Activated CD4-positive, alpha-beta T cell treated with anti-CD3 and anti-CD28 coated beads, Interleukin-2, amount 10 ng/mL, durations not matched to agents 7 days and 5 days (primary cell): ENCODE measurements at regions not wholly inside any gene's neighbourhood (a gene's known extent, or its start where the extent isn't known, plus 50 kb on each side); places are given as distances from the start of the nearest gene placed in this dataset.

Source experiments
- CTCF ChIA-PET: fragments of 350-600 bp; sonication (Branson Sonifier 250); formaldehyde crosslinking; loops from one replicate; lab custom pipeline; 2021; ENCODE audit warnings: antibody characterized with exemption; lab: Charles Lee
- POLR2A ChIA-PET: fragments of 350-600 bp; sonication (Branson Sonifier 250); formaldehyde crosslinking; loops from one replicate; lab custom pipeline; 2021; ENCODE audit warnings: antibody characterized with exemption; lab: Charles Lee
- DNase-seq: peaks from one replicate; pipeline ENCODE4 v3.0.0-alpha.2; 2020
- H3K27ac Mint-ChIP-seq: one replicate; pipeline ENCODE4 v1.8.0; 2021; ENCODE audit warnings: mild to moderate bottlenecking, moderate library complexity, mixed read lengths
- H3K27me3 Mint-ChIP-seq: one replicate; pipeline ENCODE4 v1.8.0; 2021; ENCODE audit warnings: mixed read lengths
- H3K36me3 Mint-ChIP-seq: one replicate; pipeline ENCODE4 v1.8.0; 2021; ENCODE audit warnings: low read depth, mixed read lengths
- H3K4me1 Mint-ChIP-seq: one replicate; pipeline ENCODE4 v1.8.0; 2021; ENCODE audit warnings: mixed read lengths
- H3K4me3 Mint-ChIP-seq: one replicate; pipeline ENCODE4 v1.8.0; 2021; ENCODE audit warnings: mild to moderate bottlenecking, moderate library complexity, mixed read lengths
- H3K9me3 Mint-ChIP-seq: one replicate; pipeline ENCODE4 v1.8.0; 2021; ENCODE audit warnings: mixed read lengths

DNA sequence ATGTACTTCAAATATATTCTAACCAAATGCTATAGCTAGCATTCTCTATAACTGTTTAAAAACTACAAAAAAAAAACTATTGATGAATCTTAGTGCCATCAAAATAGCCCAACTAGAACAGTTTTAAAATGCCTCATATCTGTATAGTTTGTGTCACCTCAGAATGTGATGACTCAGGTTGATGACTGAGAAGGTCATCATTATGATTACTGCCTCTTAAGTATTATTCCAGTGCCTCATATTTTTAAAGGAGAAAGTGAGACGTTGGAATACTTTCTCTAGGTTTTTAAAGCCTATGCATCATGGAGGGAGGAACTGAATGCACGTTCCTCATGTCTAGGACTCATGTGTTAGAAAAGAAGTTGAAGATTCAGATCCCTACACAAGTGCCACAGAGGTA is 88.2 kb downstream of the TMA16 start:
- ChIA-PET CTCF (no interaction called here), POLR2A (no interaction called here)
- Mint-ChIP-seq H3K36me3 (no peaks in the 10 kb centered on the region), H3K9me3 (peaks cover 2% of the 10 kb centered on the region), H3K4me1 (no peaks in the 10 kb centered on the region), H3K27me3 (no peaks in the 10 kb centered on the region), H3K27ac (no peak overlapping the region), H3K4me3 (no peak overlapping the region)
- no peak for DNase-seq

DNA sequence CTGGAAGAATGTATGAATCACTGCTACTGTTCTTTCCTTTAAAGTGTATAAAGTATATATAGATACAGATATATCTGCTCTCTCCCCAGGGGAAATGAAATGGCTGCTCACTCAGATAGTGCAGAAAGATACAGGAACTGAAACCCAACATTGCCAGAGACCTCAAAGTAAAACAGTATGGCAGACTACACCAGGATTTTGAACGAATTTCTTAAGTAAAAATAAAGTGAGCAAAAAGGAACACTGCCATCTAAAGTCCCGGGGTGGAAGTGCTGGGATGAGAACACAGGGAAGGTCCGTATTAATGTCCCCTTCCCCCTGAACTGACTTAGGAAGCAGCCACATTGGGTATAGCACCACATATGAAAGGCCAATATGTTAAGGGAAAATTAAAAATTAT is 93.4 kb downstream of the TMA16 start:
- Mint-ChIP-seq H3K36me3 (no peaks in the 10 kb centered on the region), H3K4me3 (no peak overlapping the region), H3K4me1 (no peaks in the 10 kb centered on the region), H3K9me3 (no peaks in the 10 kb centered on the region), H3K27me3 (no peaks in the 10 kb centered on the region), H3K27ac (no peak overlapping the region)
- no peak for DNase-seq
- CTCF ChIA-PET: no interaction called here
- POLR2A ChIA-PET: no interaction called here

DNA sequence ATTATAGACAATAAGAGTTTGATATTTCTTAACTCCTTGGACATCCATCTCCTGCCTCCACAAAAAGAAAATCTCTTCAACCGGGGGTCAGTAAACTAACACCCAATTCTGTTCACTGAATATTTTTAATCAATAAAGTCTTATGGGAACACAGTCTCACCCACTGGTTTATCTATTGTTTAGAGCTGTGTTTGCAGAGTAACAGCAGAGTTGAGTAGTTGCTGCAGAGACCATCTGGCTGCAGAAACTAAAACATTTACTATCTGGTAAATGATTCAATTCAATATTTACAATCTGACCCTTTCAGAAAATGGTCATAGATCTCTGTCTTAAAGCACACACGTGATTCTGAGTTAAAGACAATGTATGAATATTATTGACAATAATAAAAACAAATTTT is 94.0 kb downstream of the TMA16 start:
- CTCF ChIA-PET: no interaction called here
- POLR2A ChIA-PET: no interaction called here
- Mint-ChIP-seq H3K27me3 (no peaks in the 10 kb centered on the region), H3K4me3 (no peak overlapping the region), H3K9me3 (no peaks in the 10 kb centered on the region), H3K27ac (no peak overlapping the region), H3K4me1 (no peaks in the 10 kb centered on the region), H3K36me3 (no peaks in the 10 kb centered on the region)
- no peak for DNase-seq

DNA sequence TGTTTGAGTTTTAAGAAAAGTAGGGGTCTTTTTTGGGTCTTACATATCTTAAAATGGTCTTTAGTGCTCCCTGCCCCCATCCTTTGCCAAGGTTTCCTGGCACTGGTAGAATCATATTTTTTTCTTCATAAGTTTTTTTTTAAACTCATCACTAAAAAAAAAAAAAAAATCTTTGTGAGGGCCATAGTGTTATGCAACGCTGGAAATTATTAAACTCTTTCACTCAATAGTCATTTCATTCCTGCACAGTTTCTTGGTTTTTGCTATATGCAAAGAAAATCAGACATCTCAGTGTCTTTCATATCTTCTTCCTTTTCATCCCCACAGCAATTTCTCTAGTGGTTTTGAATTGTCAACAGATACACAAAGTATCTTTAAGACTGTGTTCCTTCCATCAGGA is 95.6 kb downstream of the TMA16 start:
- Mint-ChIP-seq H3K4me3 (no peak overlapping the region), H3K27me3 (no peaks in the 10 kb centered on the region), H3K36me3 (no peaks in the 10 kb centered on the region), H3K4me1 (no peaks in the 10 kb centered on the region), H3K27ac (no peak overlapping the region), H3K9me3 (no peaks in the 10 kb centered on the region)
- POLR2A ChIA-PET: no interaction called here
- CTCF ChIA-PET: no interaction called here
- no peak for DNase-seq

DNA sequence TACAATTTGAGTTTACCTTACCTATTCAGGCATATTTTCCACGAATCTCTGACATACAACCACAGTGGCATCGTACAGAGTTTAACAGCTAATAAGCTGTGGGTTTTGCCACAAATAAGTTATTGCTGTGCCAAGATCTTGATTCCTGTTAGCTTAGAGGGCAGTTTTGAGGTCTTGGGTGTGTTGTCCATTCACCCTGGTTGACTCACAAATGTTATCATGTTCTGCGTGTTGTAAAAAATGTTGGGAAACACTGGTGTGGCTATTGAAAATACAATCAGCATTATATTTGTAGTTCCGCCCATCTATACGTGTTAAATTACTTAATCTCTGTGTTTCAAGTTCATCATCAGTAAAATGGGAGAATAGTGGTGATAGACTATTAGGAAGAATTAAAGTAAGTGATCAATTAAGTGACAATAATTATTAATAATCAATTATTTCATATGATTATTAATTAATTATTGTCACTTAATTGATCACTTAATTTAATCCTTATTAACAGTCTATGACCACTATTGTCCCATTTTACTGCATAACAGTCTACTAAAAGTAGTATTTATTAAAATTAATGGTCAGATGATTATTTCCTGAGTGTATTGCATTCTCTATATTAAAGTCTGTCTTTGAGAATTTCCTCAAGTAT is 96.3 kb downstream of the TMA16 start:
- ChIA-PET CTCF (no interaction called here), POLR2A (no interaction called here)
- Mint-ChIP-seq H3K27me3 (no peaks in the 10 kb centered on the region), H3K4me3 (no peak overlapping the region), H3K9me3 (no peaks in the 10 kb centered on the region), H3K36me3 (no peaks in the 10 kb centered on the region), H3K27ac (no peak overlapping the region), H3K4me1 (no peaks in the 10 kb centered on the region)
- DNase-seq: no peak

DNA sequence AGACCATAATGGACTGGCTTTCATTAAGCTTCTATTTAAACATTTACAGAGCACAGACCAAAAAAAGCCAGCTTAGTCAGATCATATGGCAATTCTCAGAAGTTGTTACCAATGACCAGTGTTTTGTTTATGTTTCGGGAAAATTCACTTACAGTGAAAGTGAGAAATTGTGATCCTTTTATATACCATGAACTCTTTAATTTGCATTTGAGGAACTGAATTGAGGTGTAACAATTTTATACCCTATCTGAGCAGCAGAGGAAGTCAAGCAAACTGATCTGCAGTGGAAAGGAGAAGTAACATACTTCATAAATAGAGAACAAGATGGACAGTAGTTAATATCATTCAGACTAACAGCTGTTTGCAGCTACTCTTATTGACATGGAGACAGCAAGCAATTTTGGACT is 97.1 kb downstream of the TMA16 start:
- H3K36me3 Mint-ChIP-seq: no peaks in the 10 kb centered on the region
- POLR2A ChIA-PET: no interaction called here

DNA sequence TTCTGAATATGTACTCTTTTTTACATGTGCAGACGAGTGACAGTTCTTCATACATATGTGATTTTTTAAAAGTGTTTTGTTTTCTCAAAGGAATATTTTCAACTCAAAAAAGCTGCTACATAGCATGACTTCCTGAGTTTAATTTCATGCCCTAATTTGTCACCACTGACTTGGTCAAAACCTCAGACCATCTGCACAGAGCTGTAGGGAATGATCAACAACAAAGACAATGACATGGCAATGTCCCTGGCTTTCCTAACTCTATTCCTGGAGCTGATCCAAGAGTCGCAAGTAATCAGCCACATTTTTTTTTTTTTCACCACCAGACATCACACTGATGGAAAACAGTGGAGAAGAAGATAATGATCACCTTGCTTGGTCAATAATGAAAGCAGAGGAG is 97.7 kb downstream of the TMA16 start:
- Mint-ChIP-seq H3K36me3 (no peaks in the 10 kb centered on the region), H3K27me3 (no peaks in the 10 kb centered on the region), H3K27ac (no peak overlapping the region), H3K4me3 (no peak overlapping the region), H3K9me3 (no peaks in the 10 kb centered on the region), H3K4me1 (no peaks in the 10 kb centered on the region)
- DNase-seq: no peak
- ChIA-PET POLR2A (no interaction called here), CTCF (no interaction called here)

More for the DNA sequence above, 97.1 kb downstream of the TMA16 start:
- H3K27me3 Mint-ChIP-seq: no peaks in the 10 kb centered on the region
- H3K9me3 Mint-ChIP-seq: no peaks in the 10 kb centered on the region
- H3K4me3 Mint-ChIP-seq: no peak overlapping the region
- CTCF ChIA-PET: interaction anchor here (0.6 kb wide), 1 partner anchor 71 kb away, joined by 7 read pairs; no protein-coding TSS in a partner anchor
- DNase-seq: no peak
- no peaks in the 10 kb centered on the region for H3K4me1 Mint-ChIP-seq
- H3K27ac Mint-ChIP-seq: no peak overlapping the region

DNA sequence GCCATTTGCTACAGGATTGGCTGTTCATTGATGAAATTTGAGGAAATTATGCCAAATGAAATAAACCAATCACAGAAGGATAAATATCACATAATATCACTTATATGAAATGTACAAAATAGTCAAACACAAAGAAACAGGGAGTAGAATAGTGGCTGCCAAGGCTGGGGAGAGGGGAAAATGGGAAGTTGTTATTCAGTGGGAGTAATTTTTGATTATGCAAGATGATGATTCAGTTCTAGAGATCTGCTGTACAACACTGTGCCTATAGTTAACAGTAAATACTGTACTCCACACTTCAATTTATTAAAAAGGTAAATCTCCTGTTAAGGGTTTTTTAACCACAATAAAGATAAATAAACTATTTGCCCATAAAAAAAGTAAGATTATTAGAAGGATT is 101.1 kb downstream of the TMA16 start:
- Mint-ChIP-seq H3K27ac (no peak overlapping the region), H3K9me3 (no peaks in the 10 kb centered on the region), H3K36me3 (no peaks in the 10 kb centered on the region), H3K27me3 (no peaks in the 10 kb centered on the region), H3K4me3 (no peak overlapping the region), H3K4me1 (no peaks in the 10 kb centered on the region)
- POLR2A ChIA-PET: no interaction called here
- no peak for DNase-seq
- CTCF ChIA-PET: no interaction called here

DNA sequence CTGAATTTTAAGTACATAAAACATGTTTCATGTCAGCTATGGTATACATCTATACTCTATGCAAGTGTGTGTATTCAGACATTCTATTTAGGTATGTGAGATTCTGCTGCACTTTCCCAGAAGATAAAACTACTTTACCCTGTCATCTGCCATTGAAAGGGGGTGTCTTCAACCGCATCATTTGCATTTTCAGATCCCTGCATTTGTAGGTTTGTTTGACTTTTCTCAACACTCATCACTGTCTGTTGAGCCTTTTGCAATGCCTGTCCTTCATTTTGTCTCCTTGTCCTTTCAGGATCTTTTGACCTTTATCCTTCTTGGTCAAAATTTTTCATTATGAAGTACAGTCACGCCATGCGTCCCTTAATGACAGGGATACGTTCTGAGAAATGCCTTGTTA is 103.5 kb downstream of the TMA16 start:
- Mint-ChIP-seq H3K27ac (no peak overlapping the region), H3K4me3 (no peak overlapping the region), H3K36me3 (no peaks in the 10 kb centered on the region), H3K4me1 (no peaks in the 10 kb centered on the region), H3K27me3 (no peaks in the 10 kb centered on the region), H3K9me3 (no peaks in the 10 kb centered on the region)
- CTCF ChIA-PET: no interaction called here
- no peak for DNase-seq
- POLR2A ChIA-PET: no interaction called here

DNA sequence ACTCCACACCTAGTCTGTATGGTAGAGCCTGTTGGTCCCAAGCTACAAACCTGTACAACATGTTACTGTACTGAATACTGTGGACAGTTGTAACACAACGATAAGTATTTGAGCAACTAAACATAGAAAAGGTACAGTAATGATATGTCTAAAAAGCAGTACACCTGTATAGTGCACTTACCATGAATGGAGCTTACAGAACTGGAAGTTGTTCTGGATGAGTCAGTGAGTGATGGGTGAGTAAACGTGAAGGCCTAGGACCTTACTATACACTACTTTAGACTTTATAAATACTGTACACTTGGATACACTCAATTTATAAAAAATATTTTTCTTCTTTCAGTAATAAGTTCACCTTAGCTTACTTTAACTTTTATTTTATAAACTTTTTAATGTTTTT is 104.0 kb downstream of the TMA16 start:
- ChIA-PET POLR2A (no interaction called here), CTCF (no interaction called here)
- H3K36me3 Mint-ChIP-seq: no peaks in the 10 kb centered on the region
- no peak for DNase-seq
- no peak overlapping the region for H3K27ac Mint-ChIP-seq
- no peaks in the 10 kb centered on the region for H3K9me3 Mint-ChIP-seq
- no peaks in the 10 kb centered on the region for H3K4me1 Mint-ChIP-seq
- no peak overlapping the region for H3K4me3 Mint-ChIP-seq
- no peaks in the 10 kb centered on the region for H3K27me3 Mint-ChIP-seq

DNA sequence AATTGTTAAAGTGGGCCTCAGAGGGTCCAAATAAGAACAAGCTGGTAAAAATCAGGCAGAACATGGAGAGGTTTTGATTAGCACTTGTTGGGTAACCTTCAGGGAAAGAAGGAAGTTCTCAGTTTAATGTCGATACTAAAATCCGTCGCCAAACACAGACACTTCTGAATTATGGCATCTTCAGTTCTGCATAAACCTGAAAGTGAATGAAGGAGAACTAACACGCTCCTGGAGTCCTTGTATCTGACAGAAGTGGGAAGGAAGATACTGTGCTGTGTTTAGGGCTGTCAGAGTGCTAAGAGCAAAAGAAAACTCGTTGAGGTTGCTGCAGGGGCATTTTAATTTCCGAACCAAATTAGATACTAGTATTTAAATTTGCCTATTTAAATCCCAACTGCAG is 106.2 kb downstream of the TMA16 start:
- ChIA-PET CTCF (no interaction called here), POLR2A (no interaction called here)
- no peak for DNase-seq
- no peaks in the 10 kb centered on the region for H3K36me3 Mint-ChIP-seq
- no peak overlapping the region for H3K4me3 Mint-ChIP-seq
- H3K27me3 Mint-ChIP-seq: no peaks in the 10 kb centered on the region
- H3K27ac Mint-ChIP-seq: no peak overlapping the region
- H3K9me3 Mint-ChIP-seq: no peaks in the 10 kb centered on the region
- no peaks in the 10 kb centered on the region for H3K4me1 Mint-ChIP-seq

DNA sequence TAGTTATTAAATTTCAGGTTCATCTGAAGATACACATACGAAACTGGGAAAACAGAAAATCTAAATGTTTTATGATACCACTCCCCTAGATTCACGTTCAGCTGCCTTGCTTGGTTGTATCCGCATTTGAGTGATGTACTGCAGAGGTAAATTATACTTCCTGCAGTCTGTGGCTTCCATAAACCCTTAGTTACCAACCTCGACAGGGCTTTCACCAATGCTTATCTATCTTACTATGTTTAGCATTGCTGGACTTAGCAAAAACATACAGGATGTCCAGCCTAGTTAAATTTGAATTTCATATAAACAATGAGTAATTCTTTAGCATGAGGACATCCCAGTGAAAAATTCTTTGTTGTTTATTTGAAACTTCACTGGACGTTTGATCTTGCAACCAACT is 108.8 kb downstream of the TMA16 start:
- DNase-seq: no peak
- H3K36me3 Mint-ChIP-seq: no peaks in the 10 kb centered on the region
- H3K4me1 Mint-ChIP-seq: no peaks in the 10 kb centered on the region
- no peaks in the 10 kb centered on the region for H3K27me3 Mint-ChIP-seq
- no peaks in the 10 kb centered on the region for H3K9me3 Mint-ChIP-seq
- H3K27ac Mint-ChIP-seq: no peak overlapping the region
- ChIA-PET CTCF (no interaction called here), POLR2A (no interaction called here)
- no peak overlapping the region for H3K4me3 Mint-ChIP-seq

DNA sequence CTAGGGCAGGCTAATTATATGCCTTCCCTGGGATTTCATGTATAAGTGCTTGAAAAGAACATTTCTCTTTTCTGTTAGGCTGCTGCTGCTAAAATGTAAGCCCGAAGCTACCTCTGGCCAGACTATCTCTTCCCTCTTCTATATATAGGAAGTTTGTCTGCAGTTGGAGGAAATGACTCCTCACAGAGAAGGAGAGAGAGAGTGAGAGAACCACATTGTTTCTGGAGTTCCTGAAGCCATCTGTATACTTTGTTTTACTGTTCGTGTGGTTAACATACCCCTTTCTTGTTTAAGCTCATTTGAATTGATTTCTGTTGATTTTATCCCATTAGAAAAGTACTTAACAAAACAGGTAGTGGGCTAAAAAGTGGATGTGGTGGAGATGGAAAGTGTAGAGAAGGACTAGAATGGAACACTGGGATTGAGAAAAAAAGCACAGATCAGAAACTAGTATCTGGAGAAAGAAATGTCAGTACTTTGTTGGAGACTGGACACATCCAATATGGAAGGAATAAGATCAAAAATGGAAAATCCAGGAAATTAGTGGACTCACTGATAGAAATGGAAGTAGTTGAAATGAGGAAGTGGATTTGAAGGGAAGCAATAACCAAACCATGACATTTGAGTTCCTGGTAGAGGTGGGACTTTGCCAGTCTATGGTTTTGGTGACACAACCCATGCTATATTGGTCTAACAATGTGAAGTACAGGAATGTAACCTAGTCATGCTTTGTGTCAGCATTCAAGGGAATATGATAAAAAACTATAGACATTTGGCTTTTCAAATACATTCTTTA is 112.6 kb downstream of the TMA16 start:
- no peaks in the 10 kb centered on the region for H3K36me3 Mint-ChIP-seq
- CTCF ChIA-PET: no interaction called here
- no peaks in the 10 kb centered on the region for H3K27me3 Mint-ChIP-seq
- no peak for DNase-seq
- no peaks in the 10 kb centered on the region for H3K9me3 Mint-ChIP-seq
- H3K4me3 Mint-ChIP-seq: no peak overlapping the region
- no peak overlapping the region for H3K27ac Mint-ChIP-seq
- H3K4me1 Mint-ChIP-seq: no peaks in the 10 kb centered on the region
- POLR2A ChIA-PET: no interaction called here

DNA sequence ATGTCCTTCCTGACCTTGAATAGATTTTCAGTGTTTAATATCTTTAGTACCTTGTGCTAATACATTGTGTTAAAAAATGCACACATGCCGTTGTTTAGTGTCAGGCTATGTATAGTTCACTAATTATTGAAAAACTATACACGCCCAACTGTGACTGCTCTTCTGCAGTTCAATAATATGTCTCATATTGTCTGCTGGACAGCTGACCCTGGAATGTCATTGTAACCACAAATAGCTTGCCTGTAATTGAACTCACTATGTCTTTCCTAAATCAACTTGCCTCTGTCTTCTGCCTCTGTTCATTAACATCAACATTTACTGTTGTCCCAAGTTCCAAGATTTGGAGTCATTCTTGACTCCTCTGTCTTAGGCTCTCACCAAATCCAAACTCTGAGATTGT is 114.5 kb downstream of the TMA16 start:
- ChIA-PET POLR2A (no interaction called here), CTCF (no interaction called here)
- Mint-ChIP-seq H3K4me3 (no peak overlapping the region), H3K4me1 (no peaks in the 10 kb centered on the region), H3K9me3 (no peaks in the 10 kb centered on the region), H3K27ac (no peak overlapping the region), H3K36me3 (no peaks in the 10 kb centered on the region), H3K27me3 (no peaks in the 10 kb centered on the region)
- DNase-seq: no peak
